GM21423 (cell line): ENCODE measurements at regions not wholly inside any gene's neighbourhood (a gene's known extent, or its start where the extent isn't known, plus 50 kb on each side); places are given as distances from the start of the nearest gene placed in this dataset.

Experiments used
- ATAC-seq: cut with Tn5 transposase; IDR thresholded peaks from one replicate; pipeline ENCODE4 v1.9.1; 2021; ENCODE audit warnings: mild to moderate bottlenecking, moderate library complexity; ENCODE audit not compliant: unreplicated experiment

GRCh38 chr9:90419221-90419851 lies 223.3 kb downstream of the DIRAS2 start:
- ATAC-seq = no peak

GRCh38 chr9:90420211-90420610 lies 222.4 kb downstream of the DIRAS2 start:
- no peak for ATAC-seq

- ATAC-seq = no peak
These were observed 221.7 kb downstream of the DIRAS2 start for GRCh38 chr9:90420768-90421513.

- ATAC-seq = no peak
These were observed 220.8 kb downstream of the DIRAS2 start for GRCh38 chr9:90421786-90422185.

- no peak for ATAC-seq
These were observed 218.9 kb downstream of the DIRAS2 start for GRCh38 chr9:90423661-90424193.

GRCh38 chr9:90428517-90428916 lies 214.1 kb downstream of the DIRAS2 start:
- ATAC-seq = no peak

GRCh38 chr9:90432951-90433350 lies 209.7 kb downstream of the DIRAS2 start:
- no peak for ATAC-seq

- ATAC-seq = no peak
These were observed 209.2 kb downstream of the DIRAS2 start for GRCh38 chr9:90433398-90433941.

- ATAC-seq = no peak
These were observed 200.8 kb downstream of the DIRAS2 start for GRCh38 chr9:90441814-90442213.

- no peak for ATAC-seq
These were observed 199.9 kb downstream of the DIRAS2 start for GRCh38 chr9:90442723-90443122.

- no peak for ATAC-seq
These were observed 197.9 kb downstream of the DIRAS2 start for GRCh38 chr9:90444609-90445204.

GRCh38 chr9:90445391-90445790 lies 197.2 kb downstream of the DIRAS2 start:
- no peak for ATAC-seq

- ATAC-seq = no peak
These were observed 196.2 kb downstream of the DIRAS2 start for GRCh38 chr9:90446200-90446948.

- ATAC-seq = no peak
These were observed 194.9 kb downstream of the DIRAS2 start for GRCh38 chr9:90447773-90448172.

GRCh38 chr9:90449213-90449925 lies 193.3 kb downstream of the DIRAS2 start:
- ATAC-seq = no peak

- ATAC-seq = no peak
These were observed 190.8 kb downstream of the DIRAS2 start for GRCh38 chr9:90451804-90452203.

GRCh38 chr9:90455316-90455715 lies 187.3 kb downstream of the DIRAS2 start:
- ATAC-seq = no peak

- ATAC-seq = no peak
These were observed 185.0 kb downstream of the DIRAS2 start for GRCh38 chr9:90457386-90458190.

GRCh38 chr9:90458485-90458884 lies 184.1 kb downstream of the DIRAS2 start:
- ATAC-seq = no peak
